ENCODE measurements at regions not wholly inside any gene's neighbourhood (a gene's known extent, or its start where the extent isn't known, plus 50 kb on each side); places are given as distances from the start of the nearest gene placed in this dataset.

GRCh38 chr10:61091531-61091930, 147.5 kb upstream of the RHOBTB1 start:
- TF ChIP-seq CTCF (IDR thresholded peaks at IDR 0.05; ENCODE audit: low read depth, low read length) = no peak
- DNase-seq (ENCODE audit: extremely low read depth, low read depth) = no peak

- TF ChIP-seq CTCF (IDR thresholded peaks at IDR 0.05; ENCODE audit: low read depth, low read length) = no peak
These were observed 145.3 kb upstream of the RHOBTB1 start for GRCh38 chr10:61089251-61089650.

GRCh38 chr10:61084493-61084892, 140.5 kb upstream of the RHOBTB1 start:
- DNase-seq (ENCODE audit: extremely low read depth, low read depth) = no peak
- no peak for TF ChIP-seq CTCF (IDR thresholded peaks at IDR 0.05; ENCODE audit: low read depth, low read length)

More at GRCh38 chr10:61089251-61089650, 145.3 kb upstream of the RHOBTB1 start:
- no peak for DNase-seq (ENCODE audit: extremely low read depth, low read depth)

GRCh38 chr10:61081301-61081700, 137.3 kb upstream of the RHOBTB1 start:
- DNase-seq (ENCODE audit: extremely low read depth, low read depth) = peak; percentile 8
- no peak for TF ChIP-seq CTCF (IDR thresholded peaks at IDR 0.05; ENCODE audit: low read depth, low read length)

GRCh38 chr10:61078542-61079275, 134.7 kb upstream of the RHOBTB1 start:
- no peak for TF ChIP-seq CTCF (IDR thresholded peaks at IDR 0.05; ENCODE audit: low read depth, low read length)
- no peak for DNase-seq (ENCODE audit: extremely low read depth, low read depth)

- no peak for DNase-seq (ENCODE audit: extremely low read depth, low read depth)
- TF ChIP-seq CTCF (IDR thresholded peaks at IDR 0.05; ENCODE audit: low read depth, low read length) = no peak
These were observed 132.7 kb upstream of the RHOBTB1 start for GRCh38 chr10:61076572-61077114.

- no peak for TF ChIP-seq CTCF (IDR thresholded peaks at IDR 0.05; ENCODE audit: low read depth, low read length)
- no peak for DNase-seq (ENCODE audit: extremely low read depth, low read depth)
These were observed 129.4 kb upstream of the RHOBTB1 start for GRCh38 chr10:61073391-61073790.
